ENCODE measurements at regions not wholly inside any gene's neighbourhood (a gene's known extent, or its start where the extent isn't known, plus 50 kb on each side); places are given as distances from the start of the nearest gene placed in this dataset.

DNA sequence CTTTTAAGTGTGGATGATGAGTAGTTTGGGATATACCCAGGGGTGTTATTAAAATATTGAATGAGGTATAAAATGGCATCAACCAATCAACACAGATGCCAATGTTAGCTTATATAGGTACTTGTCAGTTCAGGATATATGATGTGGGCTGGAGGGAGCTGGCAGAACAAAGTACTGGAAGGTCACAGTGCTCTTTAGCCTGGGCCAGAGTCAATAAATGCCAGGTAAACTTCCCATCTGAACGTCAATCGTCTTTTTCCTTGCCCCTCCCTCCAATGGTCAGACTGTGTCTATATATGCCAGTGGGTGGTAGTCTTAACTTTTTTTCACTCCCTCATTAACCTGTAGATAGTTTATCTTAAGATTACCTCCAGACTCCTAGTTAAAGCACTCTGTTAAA is 140.8 kb upstream of the RBMS1 start:
- DNase-seq, result no peak

DNA sequence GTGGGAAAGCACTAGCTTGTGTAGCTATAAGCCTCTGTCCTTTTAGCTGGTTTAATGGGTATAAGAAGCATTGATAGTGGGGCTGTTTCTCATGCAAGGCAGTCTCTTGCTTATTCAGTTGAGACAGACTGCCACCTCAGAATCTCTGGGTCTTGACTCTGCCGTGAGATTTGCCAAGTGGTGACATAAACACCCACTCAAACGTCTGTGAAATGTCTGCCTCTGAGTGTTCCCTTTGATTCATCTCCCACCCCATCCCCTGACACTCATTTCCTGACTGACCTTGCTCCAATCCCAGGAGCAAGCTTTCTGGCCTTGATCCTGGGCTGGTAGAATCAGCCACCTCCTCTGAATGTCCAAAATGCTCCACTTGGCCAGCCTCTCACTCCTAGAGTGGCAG is 141.9 kb upstream of the RBMS1 start:
- DNase-seq, result no peak

DNA sequence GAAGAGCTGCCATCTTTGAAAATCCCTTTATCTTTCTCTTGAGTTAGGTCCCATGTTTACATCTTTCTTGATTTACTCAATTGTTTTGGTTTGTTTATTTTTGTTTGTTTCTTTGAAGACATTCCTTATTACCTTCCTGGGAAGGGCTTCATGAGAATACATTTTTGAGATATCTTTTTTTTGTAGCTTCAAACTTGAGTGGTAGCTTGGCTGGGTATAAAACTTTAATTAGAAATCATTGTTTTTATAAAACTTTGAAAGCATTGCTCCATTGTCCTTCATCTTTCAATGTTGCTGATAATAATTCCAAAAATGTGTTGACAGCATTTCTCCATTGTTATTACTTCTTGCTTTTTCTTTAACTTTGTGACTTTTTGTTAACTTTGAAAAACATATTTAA is 145.9 kb upstream of the RBMS1 start:
- no peak for DNase-seq

DNA sequence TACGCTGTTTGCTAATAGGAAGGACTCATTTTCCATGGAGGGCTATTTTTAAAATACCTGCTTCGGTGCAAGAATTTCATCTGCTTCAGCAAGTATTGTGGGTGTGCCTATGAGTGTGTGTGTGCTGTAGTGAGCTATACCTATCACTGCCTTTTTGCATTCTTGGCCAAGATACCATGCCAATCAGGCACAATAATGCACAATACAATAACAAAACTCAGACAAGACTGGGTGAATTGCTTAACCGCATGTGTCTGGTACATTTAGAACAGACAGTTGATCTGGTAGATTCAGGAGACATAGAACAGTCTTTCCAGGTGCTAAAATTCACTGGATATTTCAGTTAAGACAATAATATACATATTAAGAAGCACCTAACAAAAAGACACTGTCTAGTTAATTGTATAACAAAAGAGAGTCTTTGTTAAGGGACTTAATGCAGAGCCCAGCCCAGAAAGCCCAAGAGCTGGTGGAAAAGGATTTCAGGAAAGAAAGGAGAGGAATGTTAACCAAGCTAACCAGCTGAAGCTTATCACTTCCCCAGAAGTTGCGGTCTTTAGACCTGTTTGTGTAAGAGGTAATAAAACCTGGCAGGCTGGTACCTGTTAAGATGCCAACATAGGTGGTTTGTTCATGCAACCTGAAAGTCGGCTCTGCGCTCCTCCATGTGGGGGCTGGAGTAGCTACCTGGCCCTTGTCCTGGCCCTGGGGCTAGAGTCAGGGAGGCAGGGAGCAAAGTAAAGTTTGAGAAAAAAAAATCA is 153.3 kb upstream of the RBMS1 start:
- DNase-seq, result no peak

DNA sequence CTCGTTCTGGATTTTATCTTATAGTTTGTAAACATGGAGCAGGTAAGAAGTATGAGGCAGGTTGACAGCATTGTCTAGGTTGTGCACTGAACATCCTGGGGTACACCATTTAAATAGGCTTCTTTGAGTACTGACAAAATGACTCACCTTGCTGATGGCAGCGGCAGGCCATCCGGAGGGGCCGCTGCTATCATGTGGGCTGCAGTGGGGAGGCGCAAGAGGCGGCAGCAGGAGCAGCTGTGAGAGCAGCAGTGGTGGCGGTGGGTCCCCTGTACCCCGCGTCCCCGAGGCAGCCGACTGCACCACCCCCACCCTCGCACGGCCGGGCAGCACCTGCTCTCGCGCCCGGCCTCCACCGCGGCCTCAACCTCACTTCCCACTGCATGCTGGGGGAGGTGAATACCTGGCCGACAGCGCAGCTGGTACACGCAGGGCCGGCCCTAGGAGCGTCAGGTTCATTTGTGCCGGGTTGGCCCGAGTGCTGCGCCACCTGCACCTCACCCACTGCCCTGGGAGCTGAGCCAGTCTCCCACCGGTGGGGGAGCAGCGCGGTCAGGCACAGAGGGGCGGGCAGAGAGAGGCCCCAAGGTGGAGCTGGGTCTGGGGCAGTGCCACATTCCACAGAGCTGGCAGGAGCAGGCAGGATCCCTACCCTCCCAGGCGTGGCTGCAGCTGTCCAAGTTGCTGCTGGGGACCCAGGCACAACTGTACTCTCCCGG is 154.5 kb upstream of the RBMS1 start:
- DNase-seq, result peak; percentile 82

DNA sequence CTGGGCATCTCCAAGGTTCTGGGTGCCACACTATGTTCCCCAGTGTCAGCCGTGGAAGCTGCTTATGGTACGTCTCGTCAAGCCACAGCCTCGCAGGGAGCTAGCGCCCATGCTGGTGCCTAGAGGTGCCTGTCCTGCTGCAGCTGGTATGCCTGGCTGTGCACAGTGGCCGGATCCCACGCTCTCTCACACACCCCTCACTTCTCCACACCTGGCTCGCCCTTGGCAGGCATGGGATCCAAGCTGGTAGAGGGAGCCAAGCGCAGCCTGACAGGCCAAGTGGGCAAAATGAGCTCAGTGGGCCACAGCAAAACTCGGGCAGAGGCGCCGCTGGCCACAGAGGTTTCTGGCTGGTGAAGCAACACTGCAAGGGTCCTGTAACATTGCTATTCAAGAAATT is 156.1 kb upstream of the RBMS1 start:
- DNase-seq, result no peak

DNA sequence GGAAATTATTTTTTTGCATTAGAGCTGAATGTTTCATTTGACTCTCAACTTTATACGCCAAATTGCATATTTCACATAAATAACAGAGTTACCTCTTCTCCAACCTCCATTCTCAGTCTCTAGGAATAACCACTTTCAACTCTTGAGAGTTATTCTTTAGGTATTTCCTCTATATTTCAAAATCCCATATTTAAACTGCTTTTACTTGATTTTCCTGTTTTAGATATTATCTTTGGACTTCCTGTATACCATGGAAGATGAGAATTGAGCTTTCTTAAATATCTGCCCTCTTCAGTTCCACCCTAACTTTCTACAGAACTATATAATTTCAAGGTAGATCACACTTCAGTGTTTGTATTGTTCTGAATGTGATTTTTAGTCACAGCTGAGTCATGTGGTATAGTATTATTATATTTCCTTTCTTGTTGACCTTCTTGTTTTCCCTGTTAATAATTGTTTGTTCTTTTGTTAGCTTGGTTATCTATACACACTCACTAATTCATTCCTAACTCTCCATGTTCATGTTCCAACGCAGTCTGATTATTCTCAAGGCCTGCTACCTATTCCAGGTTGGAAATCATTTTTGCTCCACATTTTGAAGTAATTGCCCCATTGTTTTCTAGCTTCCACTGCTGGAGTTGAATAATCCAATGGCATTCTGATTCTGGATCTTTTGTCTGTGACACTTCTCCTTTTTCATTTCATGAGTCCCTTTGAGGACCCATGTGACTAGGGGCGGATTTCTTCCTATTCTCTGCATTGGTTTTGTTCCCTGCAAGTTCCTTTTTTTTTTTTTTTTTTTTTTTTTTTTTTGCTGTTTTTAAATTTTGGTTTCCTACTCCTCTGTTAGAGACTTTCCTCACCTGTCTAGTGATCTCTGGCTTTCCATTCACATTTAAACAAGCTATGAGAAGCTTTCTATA is 156.8 kb upstream of the RBMS1 start:
- no peak for DNase-seq

DNA sequence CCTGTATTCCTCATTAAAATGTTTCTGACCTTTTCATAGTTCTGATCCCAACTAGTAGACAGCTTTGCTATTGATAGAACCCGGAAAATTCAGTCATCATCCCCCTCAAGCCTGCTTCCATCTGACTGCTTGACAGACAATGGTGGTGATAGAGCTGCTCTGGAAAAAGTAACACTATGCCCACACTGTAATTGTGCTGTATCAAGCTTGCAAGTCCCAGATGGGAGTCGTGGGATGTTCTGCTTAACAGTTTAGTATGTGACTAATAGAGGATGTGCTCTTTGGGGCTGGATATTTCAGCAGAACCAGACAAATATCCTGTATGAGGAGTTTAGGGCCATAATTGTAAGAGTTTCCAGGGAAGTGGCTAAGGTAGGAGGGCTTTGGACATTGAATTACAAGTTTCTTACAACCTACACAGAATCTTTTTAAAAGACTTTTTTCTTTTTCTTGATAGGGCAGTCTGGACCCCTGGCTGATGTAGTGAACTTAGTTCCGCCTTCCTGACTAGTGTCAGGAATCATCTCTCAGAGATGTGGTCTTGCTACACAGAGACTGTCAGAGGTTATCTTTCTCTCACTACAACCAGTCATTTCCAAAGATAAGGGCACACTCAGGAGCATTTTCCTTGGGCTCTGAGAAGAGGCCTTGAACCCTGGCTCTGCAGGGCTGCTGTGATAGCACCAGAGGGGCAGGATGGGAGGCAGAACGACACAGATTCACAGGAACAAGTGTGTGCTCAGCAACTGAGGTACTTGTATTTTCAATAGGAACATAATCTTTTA is 158.0 kb upstream of the RBMS1 start:
- DNase-seq, result no peak

DNA sequence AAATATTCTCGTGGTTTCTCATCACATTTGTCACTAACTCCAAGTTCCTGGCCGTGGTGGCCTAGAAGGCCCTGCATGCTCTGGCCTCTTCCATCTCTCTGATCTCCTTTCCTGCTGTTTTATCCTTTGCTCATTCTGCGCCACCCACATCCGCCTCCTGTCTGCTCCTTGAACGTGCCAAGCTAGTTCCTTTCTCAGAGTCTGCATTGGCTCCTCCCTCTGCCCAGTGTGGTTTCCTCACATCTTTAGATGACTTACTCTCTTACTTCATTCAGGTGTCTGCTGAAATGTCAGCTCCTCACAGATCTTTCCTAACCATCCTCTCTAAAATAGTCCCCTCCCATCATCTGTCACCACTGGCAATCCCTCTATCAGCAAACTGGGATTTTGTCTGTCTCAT is 158.6 kb upstream of the RBMS1 start:
- DNase-seq, result no peak

DNA sequence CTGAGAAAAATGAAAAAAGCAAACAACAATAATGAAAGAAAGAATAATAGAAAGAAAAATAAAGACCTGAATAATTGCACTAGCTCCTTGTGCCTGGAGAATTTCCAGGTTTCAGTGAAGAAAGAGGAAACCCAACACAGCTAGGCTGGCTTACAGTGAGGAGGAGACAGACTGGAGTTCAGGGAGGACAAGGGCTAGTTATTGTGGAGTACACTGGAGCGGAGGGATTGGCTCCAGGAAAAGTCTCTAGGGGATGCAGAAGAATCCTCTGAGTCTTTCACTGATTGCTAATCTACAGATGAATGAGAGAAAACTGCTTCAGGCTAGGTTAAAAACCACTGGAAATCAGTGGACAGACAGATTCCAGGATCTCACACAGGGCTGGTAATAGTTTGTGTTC is 163.6 kb upstream of the RBMS1 start:
- no peak for DNase-seq

DNA sequence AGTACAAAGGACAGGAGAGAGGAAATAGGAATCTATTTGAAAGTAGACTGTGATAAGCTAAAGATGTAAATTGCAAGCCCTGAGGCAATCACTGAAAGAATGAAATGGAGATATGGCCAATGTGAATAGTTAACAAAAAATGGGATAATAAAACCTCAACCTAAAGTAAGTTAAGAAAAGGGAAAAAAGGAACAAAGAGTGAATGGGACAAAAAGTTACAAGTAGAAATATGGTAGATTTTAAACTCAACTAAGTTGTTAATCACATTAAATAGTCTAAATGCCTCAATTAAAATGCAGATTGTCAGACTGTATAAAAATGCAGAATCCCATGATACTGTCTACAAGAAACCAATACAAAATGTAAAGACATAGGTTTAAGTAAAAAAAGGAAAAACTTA is 165.2 kb upstream of the RBMS1 start:
- no peak for DNase-seq

DNA sequence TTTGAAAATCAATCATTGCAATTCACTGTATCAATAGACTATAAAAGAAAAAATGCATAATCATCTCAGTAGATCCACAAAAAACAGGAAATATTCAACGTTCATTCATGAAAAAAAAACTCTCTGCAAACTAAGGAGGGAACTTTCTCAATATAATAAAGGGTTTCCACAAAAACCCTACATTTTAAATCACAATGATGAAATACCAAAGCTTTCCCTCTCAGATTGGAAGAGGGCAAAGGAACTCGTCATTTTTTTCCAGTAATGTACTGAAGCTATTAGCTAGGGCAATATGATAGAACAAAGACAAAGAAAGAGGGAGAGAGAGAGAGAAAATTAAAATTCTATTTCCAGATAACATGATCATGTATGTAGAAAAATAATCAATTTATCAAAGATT is 167.1 kb upstream of the RBMS1 start:
- no peak for DNase-seq

DNA sequence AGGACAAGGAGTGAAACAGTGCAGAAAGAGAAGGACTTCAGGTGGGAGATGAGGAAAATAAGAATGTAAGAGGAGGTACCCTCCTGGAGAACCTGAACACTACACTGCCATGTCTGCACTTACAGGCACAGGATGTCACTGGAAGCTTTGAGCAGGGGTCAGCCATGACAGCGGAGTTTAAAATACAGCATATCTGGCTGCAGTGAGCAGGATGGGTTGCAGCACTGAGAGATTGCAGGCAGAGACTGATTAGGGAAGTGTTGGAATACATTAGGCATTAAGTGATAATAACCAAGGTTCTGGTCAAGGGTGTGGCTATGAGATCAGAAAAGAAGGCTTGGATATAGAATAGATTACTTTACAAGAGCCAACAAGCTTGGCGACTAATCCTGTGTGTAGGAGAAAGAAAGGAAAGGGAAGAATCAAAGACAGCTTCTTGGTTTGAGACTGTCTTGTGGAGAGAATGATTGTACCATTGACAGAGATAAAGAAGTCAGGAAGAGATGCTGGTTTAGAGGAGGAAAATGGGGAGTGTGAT is 171.1 kb upstream of the RBMS1 start:
- no peak for DNase-seq

DNA sequence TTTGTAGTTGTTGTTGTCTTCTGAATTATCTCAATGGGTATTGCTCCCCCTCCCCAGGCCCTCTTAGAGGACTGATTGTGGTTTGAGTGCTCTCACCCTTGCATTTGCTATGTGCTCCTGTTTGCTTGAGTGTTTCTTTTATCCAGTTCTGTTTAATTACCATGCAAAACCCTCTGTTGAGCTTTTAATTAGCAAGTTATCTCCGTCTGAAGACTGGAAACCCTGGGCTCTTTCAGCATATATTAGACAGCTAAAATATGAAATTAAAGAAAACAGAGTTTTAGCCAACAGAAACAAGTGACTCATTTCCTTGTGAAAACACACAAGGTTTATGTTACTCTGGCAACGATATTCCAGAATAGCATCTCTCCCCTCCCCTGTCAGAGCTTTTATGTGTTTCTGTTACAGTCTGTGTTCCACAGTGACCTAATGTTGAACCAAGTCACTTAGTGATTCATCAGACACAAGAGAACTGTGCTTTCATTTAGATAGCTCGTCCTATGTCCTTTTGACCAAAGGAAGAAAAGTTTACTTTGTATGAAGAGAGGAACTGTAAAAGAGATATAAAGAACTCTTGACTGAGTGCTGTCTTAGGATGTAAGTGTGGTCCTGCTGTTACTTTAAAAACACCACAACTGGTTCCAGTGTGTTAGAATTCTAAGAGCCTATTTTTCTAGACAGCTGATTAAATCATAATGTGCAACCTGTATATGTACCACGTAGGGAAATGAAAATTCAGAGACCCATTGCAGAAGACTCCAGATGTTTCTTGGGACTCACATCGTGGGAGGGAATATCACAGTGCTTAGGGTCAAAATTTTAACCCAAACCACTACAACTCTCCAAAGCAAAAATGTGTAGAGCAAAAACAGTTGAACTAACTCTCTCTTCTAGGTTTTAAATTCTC is 172.8 kb upstream of the RBMS1 start:
- DNase-seq, result no peak

DNA sequence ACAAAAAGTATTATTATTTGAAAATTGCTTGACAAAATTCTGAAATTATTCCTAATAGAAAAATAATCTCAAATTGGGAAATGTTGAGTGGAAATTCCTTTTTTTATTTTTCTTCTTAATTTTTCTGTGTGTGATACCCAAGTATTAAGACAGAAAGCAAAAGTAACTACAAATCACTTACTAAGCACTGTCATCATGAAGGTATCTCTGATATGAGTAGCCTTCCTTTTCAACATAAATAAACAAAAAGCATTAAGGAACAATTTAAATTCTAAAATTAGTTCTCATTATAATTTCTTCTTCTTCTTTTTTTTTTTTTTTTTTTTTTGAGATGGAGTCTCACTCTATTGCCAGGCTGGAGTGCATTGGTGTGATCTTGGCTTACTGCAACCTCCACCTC is 174.2 kb upstream of the RBMS1 start:
- DNase-seq, result no peak

DNA sequence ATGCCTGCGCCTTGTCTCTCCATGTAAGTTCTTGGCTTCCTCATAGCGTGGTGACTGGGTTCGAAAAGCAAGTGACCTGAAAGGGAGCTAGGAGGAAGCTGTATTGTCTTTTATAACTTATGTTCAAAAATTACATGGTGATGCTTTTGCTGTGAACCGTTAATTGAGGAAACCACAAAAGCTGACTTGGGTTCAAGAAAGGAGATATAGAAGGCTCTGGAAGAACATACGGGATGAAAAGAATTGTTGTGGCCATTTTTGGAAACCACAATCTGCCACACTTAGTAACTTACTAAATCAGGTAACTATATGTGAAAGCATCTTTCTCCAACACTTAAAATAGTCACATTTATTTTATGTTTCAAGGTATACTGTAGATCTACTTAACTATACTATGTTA is 177.0 kb upstream of the RBMS1 start:
- no peak for DNase-seq

DNA sequence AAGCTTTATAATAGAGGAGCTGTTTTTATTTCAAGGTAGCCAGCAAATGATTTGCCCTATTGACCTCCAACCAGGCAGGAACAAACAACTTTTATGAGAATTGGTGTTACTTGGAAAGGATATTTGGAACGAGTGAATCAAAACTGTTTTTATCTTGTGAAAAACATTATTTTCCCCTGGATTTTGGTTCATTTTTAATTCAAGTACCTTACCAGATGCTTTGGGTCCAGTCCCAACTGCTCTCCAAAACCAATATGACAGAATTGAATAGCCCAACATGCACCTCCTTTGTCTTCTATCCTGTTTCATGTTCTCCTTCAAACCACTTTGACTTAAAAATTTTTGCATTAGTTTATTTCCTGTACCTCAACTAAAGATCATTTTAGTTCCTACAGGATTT is 178.6 kb upstream of the RBMS1 start:
- no peak for DNase-seq

DNA sequence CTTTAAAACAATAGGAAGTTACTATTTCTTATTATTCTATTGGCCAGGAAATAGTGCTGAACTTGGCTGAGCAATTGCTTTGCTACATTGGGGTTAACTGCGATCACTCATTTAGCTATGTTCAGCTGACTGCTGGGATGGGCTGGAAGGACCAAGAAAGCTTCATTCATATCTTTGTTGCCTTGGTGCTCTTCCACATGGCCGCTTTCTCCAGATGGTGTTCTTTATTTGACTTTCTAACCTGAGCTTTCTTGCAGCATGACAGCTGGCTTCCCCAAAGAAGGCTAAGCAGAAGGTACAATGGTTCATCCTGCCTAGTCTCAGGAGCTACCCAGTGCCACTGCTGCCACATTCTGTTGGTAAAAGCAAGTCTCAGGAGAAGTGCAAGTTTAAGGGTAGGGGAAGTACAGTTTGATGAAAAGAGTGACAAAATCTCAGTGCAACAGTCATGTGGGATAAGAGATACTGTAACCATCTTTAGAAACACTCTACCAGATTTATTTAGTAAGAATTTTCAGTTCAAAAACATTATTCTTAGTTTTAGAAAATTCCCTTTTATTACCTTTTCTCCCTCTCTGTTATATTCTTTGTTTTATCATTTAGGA is 180.6 kb upstream of the RBMS1 start:
- peak; percentile 98 for DNase-seq

DNA sequence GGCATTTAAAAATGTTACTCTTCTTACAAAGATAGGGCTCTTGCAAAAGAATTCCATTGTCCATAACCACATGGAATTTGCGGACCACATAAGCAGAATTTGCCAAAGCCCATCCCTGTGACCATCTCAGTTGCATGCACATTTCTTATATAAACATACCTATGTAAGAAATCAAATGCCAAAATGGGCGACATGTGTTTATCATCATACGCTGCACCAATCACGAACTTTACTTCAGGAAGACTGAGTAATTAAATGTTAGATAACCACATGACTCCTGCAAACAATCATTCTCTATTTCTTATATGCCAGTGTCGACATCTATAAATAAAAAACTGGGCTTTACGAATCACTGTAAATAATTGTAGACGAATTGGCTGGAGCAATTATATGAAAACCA is 186.1 kb upstream of the RBMS1 start:
- DNase-seq, result no peak

DNA sequence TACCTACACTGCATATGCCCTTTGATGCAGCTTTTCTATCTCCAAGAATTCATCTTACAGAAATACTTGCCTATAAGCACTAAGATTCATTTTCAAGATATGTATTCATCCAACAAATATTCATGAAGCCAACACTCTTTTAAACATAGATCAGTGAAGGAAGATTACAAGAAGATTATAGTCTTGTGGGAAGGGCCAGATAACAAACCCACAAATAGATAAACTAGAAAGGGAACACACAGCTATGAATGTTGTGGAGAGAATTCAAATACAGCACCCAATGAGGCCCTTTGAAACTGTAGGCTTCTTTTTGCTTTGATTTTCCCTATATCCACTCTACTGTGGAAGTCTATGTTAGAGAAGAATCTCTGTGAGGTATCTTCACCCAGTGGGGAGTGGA is 186.7 kb upstream of the RBMS1 start:
- DNase-seq, result no peak

DNA sequence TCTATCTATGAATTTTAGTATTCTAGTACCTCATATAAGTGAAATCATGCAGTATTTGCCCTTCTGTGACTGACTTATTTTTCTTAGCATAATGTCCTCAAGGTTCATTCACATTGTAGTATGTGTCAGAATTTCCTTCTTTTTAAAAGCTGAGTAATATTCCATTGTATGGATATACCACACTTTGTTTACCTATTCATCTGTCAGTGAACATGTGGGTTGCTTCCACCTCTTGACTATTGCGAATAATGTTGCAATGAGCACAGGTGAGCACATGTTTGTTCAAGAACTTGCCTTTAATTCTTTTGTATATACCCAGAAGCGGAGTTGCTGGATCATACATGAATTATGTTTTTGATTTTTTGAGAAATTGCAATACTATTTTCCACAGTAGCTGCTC is 187.4 kb upstream of the RBMS1 start:
- no peak for DNase-seq
